GM19328 (cell line): ENCODE measurements at regions not wholly inside any gene's neighbourhood (a gene's known extent, or its start where the extent isn't known, plus 50 kb on each side); places are given as distances from the start of the nearest gene placed in this dataset.

ENCODE experiments used
- ATAC-seq: cut with Tn5 transposase; IDR thresholded peaks from one replicate; pipeline ENCODE4 v1.9.1; 2021; ENCODE audit warnings: mild to moderate bottlenecking, moderate library complexity; ENCODE audit not compliant: unreplicated experiment

DNA sequence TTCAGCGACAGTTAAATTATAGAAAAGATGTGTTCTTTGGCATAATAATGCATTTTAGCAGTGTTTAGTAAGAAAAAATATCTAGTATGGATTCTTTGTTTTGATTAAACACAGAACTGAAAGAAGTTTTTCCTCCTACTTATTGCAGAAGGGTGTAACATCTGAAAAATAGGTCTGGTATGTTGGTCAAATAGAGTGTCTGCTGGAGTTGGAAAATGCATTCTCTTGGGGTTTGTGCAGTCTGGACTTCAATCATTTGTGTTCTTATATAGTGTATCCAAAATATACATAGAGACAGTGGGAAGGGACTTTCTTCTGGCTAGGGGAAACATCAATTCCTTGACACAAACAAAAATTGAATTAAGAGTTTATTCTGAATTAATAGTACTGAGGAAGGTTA is 132.4 kb upstream of the MAN1A1 start:
- no peak for ATAC-seq

DNA sequence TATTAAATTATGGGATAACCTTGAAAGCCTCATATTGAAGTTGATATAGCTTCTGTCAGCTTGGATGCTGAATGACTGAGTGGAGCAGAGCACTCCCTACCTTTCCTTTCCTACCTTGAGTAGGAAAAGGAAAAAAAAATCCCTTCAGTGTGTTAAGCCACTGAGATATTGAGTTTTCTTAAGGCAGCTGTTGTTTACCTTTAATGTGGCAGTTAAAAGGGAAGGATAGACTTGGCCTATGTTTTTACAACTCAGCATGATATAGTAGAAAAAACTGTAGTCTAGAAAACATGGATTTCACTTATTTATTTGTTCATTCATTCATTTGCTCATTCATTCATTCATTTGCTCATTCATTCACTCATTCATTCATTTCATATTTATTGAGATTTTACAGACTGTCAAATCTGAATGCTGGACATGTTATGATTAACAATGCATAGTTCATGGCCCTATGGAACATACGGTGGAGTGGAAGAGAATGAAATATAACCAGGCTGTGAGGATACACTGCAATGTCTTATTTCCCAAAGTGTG is 131.5 kb upstream of the MAN1A1 start:
- ATAC-seq = no peak

DNA sequence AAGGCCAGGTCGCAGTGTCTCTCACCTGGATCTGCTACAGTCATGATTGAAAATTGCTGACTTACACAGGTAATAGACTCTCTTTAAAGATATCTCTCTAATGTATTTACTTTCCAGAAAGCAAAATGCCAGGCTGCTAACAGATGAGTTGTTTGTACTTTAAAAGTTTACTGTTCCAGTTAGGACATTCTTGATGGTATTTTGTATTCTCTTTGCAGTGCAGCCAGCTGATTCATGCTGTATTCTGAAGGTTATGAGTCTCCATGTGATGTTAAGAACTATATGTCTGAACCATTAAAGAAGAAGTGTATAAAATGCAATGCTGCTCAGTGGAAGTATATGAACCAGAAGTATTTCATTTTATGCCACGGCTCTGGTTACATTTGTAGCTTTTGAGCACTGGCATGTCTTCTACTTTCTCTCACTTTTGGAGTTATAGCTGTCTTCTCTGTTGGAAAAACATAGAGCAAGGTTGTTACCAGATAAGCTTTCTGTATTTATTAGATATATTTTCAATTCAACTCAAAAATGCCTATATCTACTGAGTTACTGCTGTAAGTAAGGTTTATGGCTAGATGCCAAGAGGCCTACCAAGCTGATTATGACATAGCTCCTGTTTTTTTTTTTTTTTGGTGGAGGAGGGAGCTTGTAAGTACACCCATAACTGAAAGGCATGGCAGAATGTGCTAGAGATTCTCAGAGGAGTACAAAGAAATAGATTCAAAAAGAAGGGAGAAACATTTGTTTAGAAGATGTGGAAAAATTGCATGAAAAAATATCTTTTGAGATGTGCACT is 130.5 kb upstream of the MAN1A1 start:
- ATAC-seq = no peak

DNA sequence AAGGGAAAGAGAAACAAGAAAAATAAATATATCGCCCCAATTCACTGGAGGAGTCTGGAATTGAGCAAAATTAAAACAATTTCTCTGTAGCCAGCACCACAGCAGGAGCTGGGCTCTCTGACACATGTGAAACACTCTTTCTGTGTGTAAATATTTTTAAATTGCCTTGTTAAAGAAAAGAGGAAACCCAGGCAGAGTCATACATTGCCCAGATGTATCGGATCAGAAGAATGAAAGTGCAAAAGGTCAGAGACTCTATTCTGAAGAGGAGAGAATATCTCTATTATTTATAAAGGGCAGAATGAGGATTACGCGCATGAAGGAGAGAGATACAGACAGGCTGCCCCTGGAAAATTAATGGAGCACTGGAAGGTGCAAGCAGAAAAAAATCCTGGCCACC is 127.0 kb upstream of the MAN1A1 start:
- ATAC-seq = peak; percentile 61

- ATAC-seq = no peak
Measured at GRCh38 chr6:119476024-119476423, 126.5 kb upstream of the MAN1A1 start.

GRCh38 chr6:119470893-119471542 is 121.5 kb upstream of the MAN1A1 start:
- no peak for ATAC-seq

DNA sequence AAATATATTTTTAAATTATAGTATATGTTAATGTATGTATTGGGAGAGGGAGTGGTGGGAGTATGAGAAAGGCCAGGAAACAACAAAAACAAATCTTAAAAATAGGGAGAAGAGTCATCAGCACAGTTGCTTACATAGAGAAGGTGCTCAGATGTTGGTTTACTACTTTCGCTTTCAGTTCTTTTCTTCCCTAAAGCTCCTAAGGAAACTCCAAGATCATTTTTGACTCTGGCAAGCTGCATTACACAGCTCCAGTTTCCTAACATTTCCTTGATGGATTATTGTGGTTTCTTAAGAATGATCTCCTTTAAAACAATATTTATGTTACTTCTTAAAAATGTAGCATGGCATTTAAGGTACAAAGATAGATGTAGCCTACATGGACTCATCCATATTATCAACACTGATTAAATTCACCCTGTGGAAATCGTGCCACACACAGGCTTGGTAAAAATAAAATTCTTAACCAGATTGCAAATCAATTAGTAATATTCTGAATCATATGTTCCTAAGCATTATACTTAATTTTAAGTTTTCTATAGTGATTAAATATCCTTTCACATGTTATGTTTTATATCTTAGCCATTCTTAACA is 118.0 kb upstream of the MAN1A1 start:
- ATAC-seq = no peak

GRCh38 chr6:119466226-119466625 is 116.7 kb upstream of the MAN1A1 start:
- ATAC-seq = no peak

- ATAC-seq = peak; percentile 70
Measured at GRCh38 chr6:119463081-119463626, 113.6 kb upstream of the MAN1A1 start.

DNA sequence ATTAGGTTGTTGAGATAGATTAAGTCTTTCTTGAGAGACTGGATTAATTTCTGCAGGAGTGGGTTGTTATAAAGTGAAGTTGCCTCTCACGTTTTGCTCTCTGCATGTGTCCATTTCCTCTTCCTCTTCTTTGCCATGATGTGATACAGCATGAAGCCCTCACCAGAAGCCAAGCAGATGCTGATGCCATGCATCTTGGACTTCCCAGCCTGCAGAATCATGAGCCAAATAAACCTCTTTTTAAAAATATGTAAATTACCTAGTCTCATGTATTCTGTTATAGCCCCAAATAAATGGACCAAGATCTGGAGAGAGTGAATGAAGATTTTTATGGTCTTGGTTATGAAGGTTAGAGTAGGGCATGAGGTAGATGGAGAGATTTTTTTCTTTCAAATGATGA is 111.6 kb upstream of the MAN1A1 start:
- ATAC-seq = no peak

GRCh38 chr6:119459207-119459974 is 109.8 kb upstream of the MAN1A1 start:
- peak; percentile 70 for ATAC-seq

- no peak for ATAC-seq
Measured at GRCh38 chr6:119454714-119455113, 105.2 kb upstream of the MAN1A1 start.

- ATAC-seq = no peak
Measured at GRCh38 chr6:119453242-119454200, 104.0 kb upstream of the MAN1A1 start.

GRCh38 chr6:119449331-119450156 is 100.0 kb upstream of the MAN1A1 start:
- no peak for ATAC-seq

DNA sequence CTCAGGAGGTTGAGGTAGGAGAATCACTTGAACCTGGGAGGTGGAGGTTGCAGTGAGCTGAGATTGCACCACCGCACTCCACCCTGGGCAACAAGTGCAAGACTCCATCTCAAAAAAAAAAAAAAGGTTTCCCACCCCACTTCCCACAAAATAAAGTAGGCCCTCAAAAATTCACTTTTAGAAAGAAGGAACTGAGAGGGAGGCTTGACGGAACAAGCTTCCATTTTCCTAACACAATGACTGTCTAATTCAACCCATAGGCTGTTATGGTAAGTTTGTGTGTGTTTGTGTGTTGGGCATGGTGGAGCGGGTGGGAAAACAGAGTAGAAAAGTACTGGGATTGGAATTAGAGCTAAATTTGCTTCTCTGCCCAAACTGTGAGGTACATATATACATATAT is 98.4 kb upstream of the MAN1A1 start:
- no peak for ATAC-seq

DNA sequence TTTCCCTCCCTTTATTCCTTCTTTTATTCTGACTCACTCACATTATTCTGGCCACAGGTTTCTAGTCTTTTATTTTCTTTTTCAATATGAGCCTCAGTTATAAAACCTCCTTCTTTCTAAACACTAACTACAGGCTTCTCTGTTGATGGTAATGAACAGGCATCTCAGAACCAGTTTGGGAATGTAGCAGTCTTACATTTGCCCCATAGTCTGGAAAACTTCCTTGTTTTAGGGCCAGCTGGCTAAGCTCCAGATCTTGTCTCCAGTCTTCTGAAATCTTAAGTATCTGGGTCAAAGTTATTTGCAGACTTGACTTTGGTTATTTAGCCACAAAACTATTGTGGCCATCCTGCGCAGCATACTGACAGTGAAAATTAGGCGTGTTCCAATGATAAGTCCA is 97.0 kb upstream of the MAN1A1 start:
- no peak for ATAC-seq

GRCh38 chr6:119446115-119446554 is 96.6 kb upstream of the MAN1A1 start:
- ATAC-seq = peak; percentile 27

DNA sequence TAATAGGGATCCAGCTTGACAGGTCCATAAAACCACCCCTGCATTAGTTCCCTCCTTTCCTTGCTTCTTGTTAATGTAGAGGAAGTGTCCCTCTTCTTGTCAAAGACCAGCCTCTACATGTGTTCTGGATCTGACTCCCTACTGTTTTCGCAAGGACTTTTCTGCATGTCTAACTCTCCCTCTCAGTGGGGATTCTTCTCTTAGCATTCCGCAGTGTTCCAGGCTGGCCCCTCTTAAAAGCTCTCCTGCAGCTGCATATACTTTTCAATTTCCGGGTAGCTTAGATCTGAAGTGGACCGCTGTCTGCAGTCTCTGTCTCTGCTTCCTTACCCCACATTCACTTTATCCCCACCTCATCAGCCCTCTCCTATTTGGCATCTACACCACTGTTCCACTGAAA is 96.1 kb upstream of the MAN1A1 start:
- ATAC-seq = no peak
